Body of pancreas (tissue), 4 donors: ENCODE measurements at regions not wholly inside any gene's neighbourhood (a gene's known extent, or its start where the extent isn't known, plus 50 kb on each side); places are given as distances from the start of the nearest gene placed in this dataset.

Source experiments
- POLR2A ChIP-seq, 3 donors: fragments of 450-650 bp; IDR thresholded peaks; one replicate each; pipeline ENCODE4 v1.6.1; 2016; ENCODE audit warnings: antibody characterized with exemption in 3 of 3, mild to moderate bottlenecking in 2 of 3
- TF ChIP-seq, protein P1 (sequence below), 7 experiments: fragments of 450-650 bp in 4 of 7; fragments of 200-600 bp in 3 of 7; sonication (generic) in 3 of 7; IDR thresholded peaks; one replicate each; pipeline ENCODE4 v1.5.1; 2016 to 2019; ENCODE audit warnings: antibody characterized with exemption in 7 of 7

DNA sequence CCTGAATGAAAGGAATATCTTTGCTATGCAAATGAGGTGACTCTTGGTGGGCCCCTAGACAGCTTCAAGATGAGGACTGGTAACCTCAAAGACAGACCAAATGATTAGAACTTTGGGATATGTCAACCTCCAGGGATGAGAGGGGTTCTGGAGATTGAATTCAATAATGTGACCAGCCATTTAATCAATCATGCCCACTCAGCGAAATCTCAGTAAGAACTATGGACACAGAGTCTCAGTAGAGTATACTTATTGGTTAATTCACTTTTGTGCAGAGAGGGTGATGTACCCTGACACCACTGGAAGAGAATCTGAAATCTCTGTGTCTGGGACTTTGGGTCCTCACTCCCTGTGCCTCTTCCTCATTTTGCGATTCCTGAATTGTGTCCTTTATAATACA, 662.8 kb downstream of the OLFM4 start:
- TF ChIP-seq, protein P1, sequence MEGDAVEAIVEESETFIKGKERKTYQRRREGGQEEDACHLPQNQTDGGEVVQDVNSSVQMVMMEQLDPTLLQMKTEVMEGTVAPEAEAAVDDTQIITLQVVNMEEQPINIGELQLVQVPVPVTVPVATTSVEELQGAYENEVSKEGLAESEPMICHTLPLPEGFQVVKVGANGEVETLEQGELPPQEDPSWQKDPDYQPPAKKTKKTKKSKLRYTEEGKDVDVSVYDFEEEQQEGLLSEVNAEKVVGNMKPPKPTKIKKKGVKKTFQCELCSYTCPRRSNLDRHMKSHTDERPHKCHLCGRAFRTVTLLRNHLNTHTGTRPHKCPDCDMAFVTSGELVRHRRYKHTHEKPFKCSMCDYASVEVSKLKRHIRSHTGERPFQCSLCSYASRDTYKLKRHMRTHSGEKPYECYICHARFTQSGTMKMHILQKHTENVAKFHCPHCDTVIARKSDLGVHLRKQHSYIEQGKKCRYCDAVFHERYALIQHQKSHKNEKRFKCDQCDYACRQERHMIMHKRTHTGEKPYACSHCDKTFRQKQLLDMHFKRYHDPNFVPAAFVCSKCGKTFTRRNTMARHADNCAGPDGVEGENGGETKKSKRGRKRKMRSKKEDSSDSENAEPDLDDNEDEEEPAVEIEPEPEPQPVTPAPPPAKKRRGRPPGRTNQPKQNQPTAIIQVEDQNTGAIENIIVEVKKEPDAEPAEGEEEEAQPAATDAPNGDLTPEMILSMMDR (IDR thresholded peaks at IDR 0.05) = no peak
- TF ChIP-seq POLR2A (IDR thresholded peaks at IDR 0.05) = no peak
